GM12874 (cell line): ENCODE measurements at regions not wholly inside any gene's neighbourhood (a gene's known extent, or its start where the extent isn't known, plus 50 kb on each side); places are given as distances from the start of the nearest gene placed in this dataset.

Source experiments
- TF ChIP-seq, protein P1 (sequence below): IDR thresholded peaks from 2 replicates; pipeline ENCODE4 v1.5.1; 2011; ENCODE audit warnings: low read depth, mild to moderate bottlenecking, control low read depth, low read length, moderate library complexity; ENCODE audit not compliant: insufficient read depth

DNA sequence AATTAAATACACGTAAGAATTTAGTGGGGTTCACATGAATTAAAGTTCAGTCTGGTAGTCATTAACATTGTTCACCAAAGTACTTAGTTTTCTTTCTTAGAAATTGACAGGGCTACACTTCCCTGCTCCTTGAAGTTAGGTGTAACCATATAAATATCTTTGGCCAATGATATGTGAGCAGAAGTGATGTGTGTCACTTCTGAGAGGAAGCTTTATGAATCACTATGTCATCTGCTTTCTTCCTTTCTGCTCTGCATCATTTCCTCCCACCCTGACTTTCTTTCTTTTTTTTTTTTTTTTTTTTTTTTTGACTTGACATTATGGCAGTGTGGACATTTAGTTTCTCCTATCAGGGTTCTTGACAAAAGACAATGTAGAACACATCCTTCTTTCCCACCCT is 156.2 kb upstream of the COL8A1 start:
- TF ChIP-seq, protein P1, sequence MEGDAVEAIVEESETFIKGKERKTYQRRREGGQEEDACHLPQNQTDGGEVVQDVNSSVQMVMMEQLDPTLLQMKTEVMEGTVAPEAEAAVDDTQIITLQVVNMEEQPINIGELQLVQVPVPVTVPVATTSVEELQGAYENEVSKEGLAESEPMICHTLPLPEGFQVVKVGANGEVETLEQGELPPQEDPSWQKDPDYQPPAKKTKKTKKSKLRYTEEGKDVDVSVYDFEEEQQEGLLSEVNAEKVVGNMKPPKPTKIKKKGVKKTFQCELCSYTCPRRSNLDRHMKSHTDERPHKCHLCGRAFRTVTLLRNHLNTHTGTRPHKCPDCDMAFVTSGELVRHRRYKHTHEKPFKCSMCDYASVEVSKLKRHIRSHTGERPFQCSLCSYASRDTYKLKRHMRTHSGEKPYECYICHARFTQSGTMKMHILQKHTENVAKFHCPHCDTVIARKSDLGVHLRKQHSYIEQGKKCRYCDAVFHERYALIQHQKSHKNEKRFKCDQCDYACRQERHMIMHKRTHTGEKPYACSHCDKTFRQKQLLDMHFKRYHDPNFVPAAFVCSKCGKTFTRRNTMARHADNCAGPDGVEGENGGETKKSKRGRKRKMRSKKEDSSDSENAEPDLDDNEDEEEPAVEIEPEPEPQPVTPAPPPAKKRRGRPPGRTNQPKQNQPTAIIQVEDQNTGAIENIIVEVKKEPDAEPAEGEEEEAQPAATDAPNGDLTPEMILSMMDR = no peak

DNA sequence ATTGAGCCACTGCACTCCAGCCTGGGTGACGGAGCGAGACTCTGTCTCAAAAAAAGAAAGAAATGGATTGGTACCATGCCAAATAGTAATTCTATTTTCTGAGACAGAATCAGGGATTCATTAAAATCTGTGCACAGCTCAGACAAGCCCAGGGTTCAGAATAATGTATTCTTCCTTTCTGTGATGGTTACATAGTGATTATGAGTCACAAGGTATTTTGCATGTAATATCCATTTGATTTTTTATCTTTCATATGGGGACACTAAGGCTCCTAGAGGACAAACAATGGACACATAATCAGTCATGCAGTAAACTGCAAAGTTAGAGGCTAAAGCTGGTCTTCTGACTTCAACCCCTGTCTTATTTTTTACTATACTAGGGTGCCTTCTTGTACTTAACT is 156.8 kb upstream of the COL8A1 start:
- TF ChIP-seq, protein P1 = no peak

DNA sequence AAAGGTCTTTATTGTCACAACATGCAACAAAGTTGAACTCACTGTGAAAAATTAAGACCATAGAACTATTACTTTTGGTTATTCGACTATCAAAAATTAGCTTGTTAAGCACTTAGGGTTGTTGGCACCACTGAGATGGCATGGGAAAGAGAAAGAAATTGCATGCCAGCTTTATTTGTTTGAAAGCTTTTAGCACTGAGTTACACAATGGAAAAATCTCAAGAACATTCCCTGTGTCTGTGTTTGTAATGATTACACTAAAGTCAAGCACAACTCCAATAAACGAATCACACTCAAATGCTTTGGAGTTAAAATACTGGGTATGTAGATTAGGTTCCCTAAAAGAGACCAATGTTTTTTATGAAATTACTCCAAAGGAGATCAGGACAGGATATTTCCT is 158.6 kb upstream of the COL8A1 start:
- TF ChIP-seq, protein P1 = no peak

DNA sequence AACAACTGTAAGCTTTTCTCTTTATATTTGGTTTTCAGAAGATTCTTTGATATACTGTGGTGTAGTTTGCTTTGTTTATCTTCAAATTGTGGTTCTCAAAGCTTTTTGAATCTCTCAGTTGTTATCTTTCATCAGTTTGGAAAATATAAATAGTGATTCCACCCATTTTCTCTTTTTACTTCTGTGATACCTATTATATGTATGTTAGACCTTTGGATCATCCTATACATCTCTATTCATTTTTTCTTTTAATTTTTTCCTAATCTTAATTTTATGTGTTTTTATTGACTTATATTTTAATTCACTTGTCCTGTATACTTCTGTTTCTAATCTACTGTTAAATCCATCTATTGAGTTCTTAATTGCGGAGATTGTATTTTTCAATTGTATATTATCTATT is 160.7 kb upstream of the COL8A1 start:
- TF ChIP-seq, protein P1 = no peak

DNA sequence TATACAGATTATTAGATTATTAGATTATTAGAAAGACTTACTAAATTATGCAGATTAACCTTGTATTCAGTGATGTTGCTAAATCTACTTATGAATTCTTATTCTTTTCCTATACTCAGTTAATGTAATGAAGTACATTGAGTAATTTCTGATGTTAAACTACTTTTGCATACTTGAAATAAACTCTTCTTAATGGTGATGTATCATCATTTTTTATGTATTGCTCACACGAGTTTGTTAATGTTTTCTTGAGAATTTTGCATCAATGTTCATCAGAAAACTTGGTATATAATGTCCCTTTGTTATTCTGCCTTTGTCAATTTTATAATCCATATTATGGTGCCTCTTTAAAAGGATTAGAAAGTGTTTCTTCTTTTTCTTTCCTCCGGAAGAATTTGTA is 163.2 kb upstream of the COL8A1 start:
- TF ChIP-seq, protein P1 = no peak

DNA sequence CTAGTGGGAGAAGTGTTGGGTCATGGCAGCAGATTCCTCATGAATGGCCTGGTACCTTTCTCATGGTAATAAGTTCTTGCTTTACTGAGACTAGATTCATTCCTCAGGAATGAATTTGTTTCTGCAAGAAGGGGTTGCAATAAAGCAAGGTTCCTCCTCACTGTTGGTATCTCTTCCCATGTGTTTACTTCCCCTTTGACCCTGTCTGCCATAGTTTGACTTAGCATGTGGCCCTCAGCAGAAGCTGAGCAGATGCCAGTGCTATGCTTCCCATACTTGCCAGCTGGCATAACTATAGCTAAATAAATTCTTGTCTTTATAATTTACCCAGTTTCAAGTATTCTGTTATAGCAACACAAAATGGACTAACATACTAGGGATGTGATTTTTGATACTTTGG is 163.6 kb upstream of the COL8A1 start:
- TF ChIP-seq, protein P1 = no peak

DNA sequence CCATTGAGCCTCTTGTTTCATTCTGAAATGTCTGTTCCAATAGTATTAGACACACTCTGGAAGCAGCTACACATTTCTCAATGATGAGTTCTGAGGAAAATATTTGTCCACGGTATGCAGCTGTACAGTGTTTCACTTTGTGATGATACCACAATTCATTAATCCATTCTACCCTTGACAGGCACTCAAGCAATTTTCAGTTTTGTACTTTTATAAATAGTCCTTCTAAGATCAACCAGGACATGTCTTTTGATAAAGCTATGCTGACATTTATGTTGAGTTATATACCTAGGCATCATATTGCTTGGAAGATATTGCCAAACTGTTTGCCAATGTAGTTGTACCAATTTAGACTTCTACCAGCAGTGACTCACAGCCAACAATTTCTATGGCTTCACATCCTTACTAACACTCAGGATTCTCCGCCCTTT is 165.1 kb upstream of the COL8A1 start:
- TF ChIP-seq, protein P1 = no peak

DNA sequence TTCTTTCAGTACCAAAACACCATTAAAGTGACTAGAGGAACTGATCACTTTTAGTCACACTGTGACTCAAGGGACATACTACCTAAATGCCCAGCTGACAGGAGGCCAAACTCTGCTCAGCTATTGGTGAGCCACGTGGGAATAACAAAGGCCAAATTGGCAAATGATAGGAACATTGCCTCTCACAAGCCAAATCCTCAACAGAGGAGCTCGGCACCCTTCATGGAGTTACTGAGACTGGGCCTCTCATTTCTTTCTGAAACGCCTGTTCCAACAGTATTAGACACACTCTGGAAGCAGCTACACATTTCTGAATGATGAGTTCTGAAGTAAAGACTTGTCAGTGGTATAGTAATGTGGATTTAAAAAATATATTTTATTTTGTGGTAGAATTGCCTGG is 166.0 kb upstream of the COL8A1 start:
- TF ChIP-seq, protein P1 = no peak
